Esophagus squamous epithelium (tissue), 5 donors: ENCODE measurements at regions not wholly inside any gene's neighbourhood (a gene's known extent, or its start where the extent isn't known, plus 50 kb on each side); places are given as distances from the start of the nearest gene placed in this dataset.

Experiments
- DNase-seq: peaks from one replicate; lab custom pipeline; 2025; lab: John Stamatoyannopoulos, UW
- H3K27ac ChIP-seq, 4 donors: fragments of 200-600 bp; sonication (generic); one replicate each; pipeline ENCODE4 v1.5.1; 2016 to 2019; ENCODE audit warnings: mild to moderate bottlenecking in 1 of 4
- H3K27me3 ChIP-seq, 4 donors: fragments of 200-600 bp; sonication (generic); 1 replicate in 3 of 4; 2 replicates in 1 of 4; pipeline versions ENCODE4 v1.5.1 to v1.6.0; 2017 to 2021; ENCODE audit warnings: antibody characterized with exemption in 1 of 4
- H3K36me3 ChIP-seq, 3 donors: fragments of 200-600 bp; sonication (generic); one replicate each; pipeline ENCODE4 v1.5.1; 2016 to 2019
- H3K4me1 ChIP-seq, 3 donors: fragments of 200-600 bp; sonication (generic); one replicate each; pipeline ENCODE4 v1.5.1; 2017 to 2019
- H3K4me3 ChIP-seq, 4 donors: fragments of 200-600 bp; sonication (generic); 1 replicate in 3 of 4; 2 replicates in 1 of 4; pipeline ENCODE4 v1.5.1; 2016 to 2019; ENCODE audit warnings: mild to moderate bottlenecking in 2 of 4, moderate library complexity in 1 of 4
- H3K9me3 ChIP-seq, 3 donors: fragments of 200-600 bp; sonication (generic); one replicate each; pipeline ENCODE4 v1.5.1; 2016 to 2019
- POLR2A ChIP-seq, 4 donors: fragments of 450-650 bp; IDR thresholded peaks; one replicate each; pipeline ENCODE4 v1.6.1; 2017; ENCODE audit warnings: antibody characterized with exemption in 4 of 4, mild to moderate bottlenecking in 4 of 4, moderate library complexity in 3 of 4
- WGBS, 2 donors: methylation state at CpG; one replicate each; pipeline ENCODE4 v1.1.5; 2018; 5-methylcytosine and 5-hydroxymethylcytosine counted together
- intact Hi-C: fragments of 100-400 bp; cut with DNase I; formaldehyde crosslinking; loops from one replicate; pipeline ENCODE4 v1.15.0; 2022
- TF ChIP-seq, protein P1 (sequence below), 6 experiments: fragments of 450-650 bp in 4 of 6; fragments of 200-600 bp in 2 of 6; sonication (generic) in 2 of 6; IDR thresholded peaks; one replicate each; pipeline ENCODE4 v1.5.1; 2016 to 2019; ENCODE audit warnings: antibody characterized with exemption in 6 of 6, mild to moderate bottlenecking in 4 of 6, moderate library complexity in 4 of 6
- donor health status: DM: yes; HTN: yes; CAD: no.

DNA sequence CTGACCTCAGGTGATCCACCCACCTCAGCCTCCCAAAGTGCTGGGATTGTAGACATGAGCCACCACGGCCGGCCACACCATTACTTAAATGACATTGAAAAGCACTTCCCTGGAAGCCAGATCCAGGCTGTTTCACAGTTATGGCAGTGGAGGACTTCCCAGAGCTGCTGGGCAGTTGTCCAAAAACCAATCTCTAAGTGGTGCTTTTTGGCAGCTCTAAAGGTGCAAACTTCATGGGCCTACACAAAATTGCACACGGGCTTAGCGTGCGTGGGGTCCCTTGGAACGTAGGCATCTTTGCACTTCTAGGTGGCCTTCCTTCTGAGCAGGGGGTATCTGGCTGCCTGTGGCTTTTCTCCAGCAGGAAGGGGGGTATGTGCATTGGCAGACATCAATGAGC is 172.3 kb downstream of the SHOX start:
- TF ChIP-seq POLR2A (IDR thresholded peaks at IDR 0.05): no peak
- H3K36me3 ChIP-seq: no peaks in the 10 kb centered on the region
- H3K4me1 ChIP-seq: no peaks in the 10 kb centered on the region
- peaks cover 0 to 25% (median 0%) of the 10 kb centered on the region in 3 donors for H3K9me3 ChIP-seq
- peaks cover 0 to 16% (median 0%) of the 10 kb centered on the region in 4 donors for H3K27me3 ChIP-seq
- no peak overlapping the region for H3K4me3 ChIP-seq
- WGBS, 2 donors: 77% methylated on average over 4 of the region's 6 CpGs; no CpG with 5 or more reads in 1 of the 2 donors
- no peak overlapping the region for H3K27ac ChIP-seq
- intact Hi-C loops: no loop called here
- DNase-seq: no peak

DNA sequence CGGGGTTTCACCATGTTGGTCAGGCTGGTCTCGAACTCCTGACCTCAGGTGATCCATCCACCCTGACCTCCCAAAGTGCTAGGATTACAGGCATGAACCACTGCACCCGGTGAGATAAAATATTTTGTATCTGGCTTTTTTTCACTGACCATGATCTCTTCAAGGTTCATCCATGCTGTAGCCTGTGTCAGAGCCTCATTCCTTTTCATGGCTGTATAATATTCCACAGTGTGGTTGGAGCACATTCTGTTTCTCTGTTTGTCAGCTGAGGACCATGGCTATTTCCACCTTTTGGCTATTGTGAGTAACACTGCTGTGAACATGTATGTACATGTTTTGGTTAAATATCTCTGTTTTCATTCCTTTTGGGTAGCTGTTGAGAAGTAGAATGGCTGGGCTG is 169.2 kb downstream of the SHOX start:
- Histone ChIP-seq H3K36me3 (no peaks in the 10 kb centered on the region), H3K4me1 (no peaks in the 10 kb centered on the region), H3K9me3 (peaks cover 0 to 25% (median 0%) of the 10 kb centered on the region in 3 donors), H3K4me3 (no peak overlapping the region), H3K27me3 (no peaks in the 10 kb centered on the region), H3K27ac (no peak overlapping the region)
- intact Hi-C loops: no loop called here
- no peak for TF ChIP-seq POLR2A (IDR thresholded peaks at IDR 0.05)
- TF ChIP-seq, protein P1, sequence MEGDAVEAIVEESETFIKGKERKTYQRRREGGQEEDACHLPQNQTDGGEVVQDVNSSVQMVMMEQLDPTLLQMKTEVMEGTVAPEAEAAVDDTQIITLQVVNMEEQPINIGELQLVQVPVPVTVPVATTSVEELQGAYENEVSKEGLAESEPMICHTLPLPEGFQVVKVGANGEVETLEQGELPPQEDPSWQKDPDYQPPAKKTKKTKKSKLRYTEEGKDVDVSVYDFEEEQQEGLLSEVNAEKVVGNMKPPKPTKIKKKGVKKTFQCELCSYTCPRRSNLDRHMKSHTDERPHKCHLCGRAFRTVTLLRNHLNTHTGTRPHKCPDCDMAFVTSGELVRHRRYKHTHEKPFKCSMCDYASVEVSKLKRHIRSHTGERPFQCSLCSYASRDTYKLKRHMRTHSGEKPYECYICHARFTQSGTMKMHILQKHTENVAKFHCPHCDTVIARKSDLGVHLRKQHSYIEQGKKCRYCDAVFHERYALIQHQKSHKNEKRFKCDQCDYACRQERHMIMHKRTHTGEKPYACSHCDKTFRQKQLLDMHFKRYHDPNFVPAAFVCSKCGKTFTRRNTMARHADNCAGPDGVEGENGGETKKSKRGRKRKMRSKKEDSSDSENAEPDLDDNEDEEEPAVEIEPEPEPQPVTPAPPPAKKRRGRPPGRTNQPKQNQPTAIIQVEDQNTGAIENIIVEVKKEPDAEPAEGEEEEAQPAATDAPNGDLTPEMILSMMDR (IDR thresholded peaks at IDR 0.05): no peak
- no peak for DNase-seq
- 68 to 85% methylated on average over 3 of the region's 3 CpGs for WGBS, 2 donors

DNA sequence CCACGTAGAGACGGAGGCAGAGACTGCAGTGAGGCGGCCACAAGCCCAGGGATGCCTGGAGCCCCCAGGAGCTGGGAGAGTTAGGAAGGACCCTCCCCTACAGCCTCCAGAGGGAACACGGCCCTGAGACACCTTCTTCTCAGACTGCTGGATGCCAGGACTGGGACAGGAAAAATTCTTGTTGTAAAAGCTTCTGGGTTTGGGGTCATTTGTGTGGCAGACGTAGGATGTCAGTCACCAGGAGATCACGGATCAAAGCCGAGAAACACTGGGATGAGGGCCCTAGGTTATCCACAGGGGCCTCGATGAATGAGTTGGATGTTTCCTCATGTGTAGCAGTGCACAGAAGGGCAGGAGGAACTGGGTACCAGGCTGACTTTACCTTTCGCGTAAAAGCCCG is 163.7 kb downstream of the SHOX start:
- WGBS, 2 donors: 80 to 83% methylated on average over 11 of the region's 11 CpGs
- DNase-seq: no peak
- intact Hi-C loops: no loop called here

DNA sequence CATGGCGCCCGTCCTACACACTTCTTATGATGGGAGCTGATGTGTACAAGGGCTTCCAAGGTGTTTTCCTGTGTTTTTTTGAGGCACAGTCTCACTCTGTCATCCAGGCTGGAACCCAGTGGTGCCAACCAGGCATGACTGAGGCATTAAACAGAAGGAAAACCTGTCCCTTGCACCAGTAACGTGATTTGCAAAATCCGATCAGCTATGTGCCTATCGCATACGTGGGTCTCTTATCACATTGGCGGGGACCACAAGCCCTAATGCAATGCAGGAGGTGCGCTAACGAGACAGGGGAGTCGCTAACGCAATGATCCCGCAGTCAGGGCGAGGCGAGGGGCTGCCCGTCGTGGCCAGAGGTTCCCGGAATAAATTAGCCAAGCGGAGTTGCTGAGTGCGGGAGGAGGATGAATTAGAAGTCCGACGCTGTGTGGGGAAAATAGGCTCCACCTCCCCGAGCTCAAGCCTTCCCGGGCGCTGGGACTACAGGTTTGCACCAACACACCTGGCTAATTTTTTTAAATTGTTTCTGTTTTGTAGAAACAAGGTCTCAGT is 162.7 kb downstream of the SHOX start:
- Histone ChIP-seq H3K27me3 (peaks cover 0 to 44% (median 0%) of the 10 kb centered on the region in 4 donors), H3K4me3 (no peak overlapping the region), H3K4me1 (no peaks in the 10 kb centered on the region), H3K9me3 (peaks cover 0 to 5% (median 0%) of the 10 kb centered on the region in 3 donors), H3K36me3 (no peaks in the 10 kb centered on the region), H3K27ac (no peak overlapping the region)
- intact Hi-C loops: no loop called here
- DNase-seq: no peak
- TF ChIP-seq POLR2A (IDR thresholded peaks at IDR 0.05): no peak
- TF ChIP-seq, protein P1 (IDR thresholded peaks at IDR 0.05): no peak
- WGBS, 2 donors: 75 to 81% methylated on average over 17 to 24 of the region's 24 CpGs

More for the DNA sequence above, 163.7 kb downstream of the SHOX start:
- Histone ChIP-seq H3K27me3 (peaks cover 0 to 35% (median 0%) of the 10 kb centered on the region in 4 donors), H3K36me3 (no peaks in the 10 kb centered on the region), H3K4me3 (no peak overlapping the region), H3K9me3 (peaks cover 0 to 15% (median 0%) of the 10 kb centered on the region in 3 donors), H3K4me1 (no peaks in the 10 kb centered on the region), H3K27ac (no peak overlapping the region)
- TF ChIP-seq, protein P1 (IDR thresholded peaks at IDR 0.05): no peak
- TF ChIP-seq POLR2A (IDR thresholded peaks at IDR 0.05): no peak

DNA sequence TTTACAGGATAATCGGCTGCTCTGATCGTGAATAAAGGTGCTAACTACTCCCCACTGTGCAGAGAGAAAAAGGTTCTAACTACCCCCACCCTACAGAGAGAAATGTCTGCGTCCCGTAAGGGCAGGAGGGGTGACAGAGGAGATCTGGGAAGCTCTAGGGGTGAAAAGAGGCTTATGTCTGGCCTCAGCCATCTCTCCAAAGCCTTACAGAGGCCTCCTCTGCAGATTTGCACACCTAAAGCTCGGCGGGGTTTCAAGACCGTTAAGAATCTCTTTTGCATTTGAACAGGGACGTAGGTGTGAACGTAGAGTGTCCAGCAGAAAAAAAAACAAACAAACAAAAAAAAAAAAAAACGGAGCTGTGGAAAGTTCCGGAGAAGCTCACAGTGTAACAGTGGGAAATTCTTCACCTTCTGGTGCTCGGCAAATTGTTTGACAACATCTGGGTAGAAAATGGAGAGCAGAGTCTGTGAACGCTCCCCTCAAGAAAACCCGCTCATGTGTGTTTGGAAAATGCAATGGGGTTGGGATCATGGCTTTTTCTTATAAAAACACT is 161.0 kb downstream of the SHOX start:
- Histone ChIP-seq H3K27ac (no peak overlapping the region), H3K27me3 (peaks cover 0 to 44% (median 0%) of the 10 kb centered on the region in 4 donors), H3K36me3 (no peaks in the 10 kb centered on the region), H3K4me3 (no peak overlapping the region), H3K4me1 (no peaks in the 10 kb centered on the region), H3K9me3 (peaks cover 0 to 5% (median 0%) of the 10 kb centered on the region in 3 donors)
- WGBS, 2 donors: 19 to 32% methylated on average over 11 to 14 of the region's 14 CpGs
- DNase-seq: no peak
- intact Hi-C loops: no loop called here
- TF ChIP-seq, protein P1 (IDR thresholded peaks at IDR 0.05): no peak
- no peak for TF ChIP-seq POLR2A (IDR thresholded peaks at IDR 0.05)
